NT2/D1 (cell line): ENCODE measurements at regions not wholly inside any gene's neighbourhood (a gene's known extent, or its start where the extent isn't known, plus 50 kb on each side); places are given as distances from the start of the nearest gene placed in this dataset.

Experiments used
- DNase-seq: peaks from one replicate; pipeline ENCODE4 v3.0.0-alpha.2; 2011; ENCODE audit warnings: low read depth, low spot score
- H3K27me3 ChIP-seq: 2 replicates; pipeline ENCODE4 v1.6.0; 2011; ENCODE audit warnings: mild to moderate bottlenecking; ENCODE audit not compliant: insufficient read length, insufficient read depth
- H3K36me3 ChIP-seq: 2 replicates; pipeline ENCODE4 v1.6.1; 2011; ENCODE audit warnings: mild to moderate bottlenecking, low read length, mixed read lengths; ENCODE audit not compliant: insufficient read depth, insufficient read length
- H3K4me1 ChIP-seq: 2 replicates; pipeline ENCODE4 v1.5.1; 2011; ENCODE audit not compliant: insufficient read depth, insufficient read length
- H3K4me3 ChIP-seq: 2 replicates; pipeline ENCODE4 v1.5.1; 2011; ENCODE audit warnings: low read depth; ENCODE audit not compliant: insufficient read length
- H3K9ac ChIP-seq: 2 replicates; pipeline ENCODE4 v1.6.0; 2011; ENCODE audit warnings: low read depth; ENCODE audit not compliant: insufficient read length
- H3K9me3 ChIP-seq: 2 replicates; pipeline ENCODE4 v1.5.1; 2011; ENCODE audit warnings: mild to moderate bottlenecking, low read length; ENCODE audit not compliant: insufficient read depth
- SUZ12 ChIP-seq: IDR thresholded peaks from 2 replicates; pipeline ENCODE4 v1.6.1; 2011; ENCODE audit not compliant: insufficient read length, insufficient read depth; ENCODE audit errors: extremely low read depth
- YY1 ChIP-seq: IDR thresholded peaks from 2 replicates; pipeline ENCODE4 v1.6.1; 2011; ENCODE audit not compliant: insufficient read length, insufficient read depth
- ZNF274 ChIP-seq: IDR thresholded peaks from 2 replicates; pipeline ENCODE4 v1.6.1; 2011; ENCODE audit warnings: mild to moderate bottlenecking, low read depth, low read length

GRCh38 chr6:113354204-113354895, 502.8 kb upstream of the MARCKS start:
- H3K4me1 ChIP-seq = no peaks in the 10 kb centered on the region

GRCh38 chr6:113356139-113356538, 501.0 kb upstream of the MARCKS start:
- no peaks in the 10 kb centered on the region for H3K4me1 ChIP-seq
- TF ChIP-seq YY1 (no peak), ZNF274 (no peak), SUZ12 (no peak)
- no peaks in the 10 kb centered on the region for H3K36me3 ChIP-seq
- no peaks in the 10 kb centered on the region for H3K9me3 ChIP-seq
- H3K9ac ChIP-seq = no peak overlapping the region
- no peak for DNase-seq
- H3K4me3 ChIP-seq = no peak overlapping the region
- no peaks in the 10 kb centered on the region for H3K27me3 ChIP-seq

More at GRCh38 chr6:113354204-113354895, 502.8 kb upstream of the MARCKS start:
- DNase-seq = no peak
- Histone ChIP-seq H3K9me3 (no peaks in the 10 kb centered on the region), H3K27me3 (no peaks in the 10 kb centered on the region), H3K4me3 (no peak overlapping the region), H3K36me3 (no peaks in the 10 kb centered on the region), H3K9ac (no peak overlapping the region)
- no peak for TF ChIP-seq ZNF274
- TF ChIP-seq SUZ12 = no peak
- no peak for TF ChIP-seq YY1

GRCh38 chr6:113357041-113357440, 500.1 kb upstream of the MARCKS start:
- Histone ChIP-seq H3K4me1 (no peaks in the 10 kb centered on the region), H3K4me3 (no peak overlapping the region)

GRCh38 chr6:113358063-113358583, 499.0 kb upstream of the MARCKS start:
- H3K27me3 ChIP-seq = no peaks in the 10 kb centered on the region
- no peak for DNase-seq
- TF ChIP-seq YY1 (no peak), ZNF274 (no peak), SUZ12 (no peak)
- no peak overlapping the region for H3K4me3 ChIP-seq
- H3K36me3 ChIP-seq = no peaks in the 10 kb centered on the region
- H3K9me3 ChIP-seq = no peaks in the 10 kb centered on the region
- H3K4me1 ChIP-seq = no peaks in the 10 kb centered on the region
- no peak overlapping the region for H3K9ac ChIP-seq

More at GRCh38 chr6:113357041-113357440, 500.1 kb upstream of the MARCKS start:
- H3K36me3 ChIP-seq = no peaks in the 10 kb centered on the region
- H3K9me3 ChIP-seq = no peaks in the 10 kb centered on the region
- H3K9ac ChIP-seq = no peak overlapping the region
- TF ChIP-seq SUZ12 (no peak), YY1 (no peak), ZNF274 (no peak)
- no peaks in the 10 kb centered on the region for H3K27me3 ChIP-seq
- DNase-seq = no peak

GRCh38 chr6:113359155-113360140, 497.7 kb upstream of the MARCKS start:
- DNase-seq = no peak

GRCh38 chr6:113361014-113361645, 496.0 kb upstream of the MARCKS start:
- DNase-seq = no peak
- no peaks in the 10 kb centered on the region for H3K4me1 ChIP-seq
- TF ChIP-seq SUZ12 (no peak), YY1 (no peak), ZNF274 (no peak)
- H3K4me3 ChIP-seq = no peak overlapping the region
- no peaks in the 10 kb centered on the region for H3K27me3 ChIP-seq
- no peaks in the 10 kb centered on the region for H3K36me3 ChIP-seq
- H3K9ac ChIP-seq = no peak overlapping the region
- no peaks in the 10 kb centered on the region for H3K9me3 ChIP-seq

More at GRCh38 chr6:113359155-113360140, 497.7 kb upstream of the MARCKS start:
- Histone ChIP-seq H3K36me3 (no peaks in the 10 kb centered on the region), H3K4me3 (no peak overlapping the region), H3K9ac (no peak overlapping the region), H3K4me1 (no peaks in the 10 kb centered on the region), H3K27me3 (no peaks in the 10 kb centered on the region), H3K9me3 (no peaks in the 10 kb centered on the region)
- no peak for TF ChIP-seq ZNF274
- TF ChIP-seq SUZ12 = no peak
- TF ChIP-seq YY1 = no peak
